MM.1S (cell line): ENCODE measurements at regions not wholly inside any gene's neighbourhood (a gene's known extent, or its start where the extent isn't known, plus 50 kb on each side); places are given as distances from the start of the nearest gene placed in this dataset.

ENCODE experiments used
- DNase-seq: peaks from one replicate; pipeline ENCODE4 v3.0.0-alpha.2; 2015
- H2AFZ ChIP-seq: fragments of 300-600 bp; sonication (generic); 2 replicates; pipeline ENCODE4 v1.6.0; 2016; ENCODE audit warnings: antibody characterized with exemption, low read length
- H3F3A ChIP-seq: fragments of 300-600 bp; sonication (generic); 2 replicates; pipeline ENCODE4 v1.6.1; 2016; ENCODE audit warnings: mild to moderate bottlenecking, antibody characterized with exemption, low read length, moderate library complexity, mixed read lengths; ENCODE audit not compliant: insufficient read depth
- H3K27ac ChIP-seq: fragments of 300-600 bp; sonication (generic); 2 replicates; pipeline ENCODE4 v1.5.1; 2016; ENCODE audit warnings: mild to moderate bottlenecking, low read length
- H3K27me3 ChIP-seq: fragments of 300-600 bp; sonication (generic); replicated peaks from 2 replicates; pipeline ENCODE4 v1.6.0; 2016; ENCODE audit warnings: low read length; ENCODE audit not compliant: insufficient read depth
- H3K36me3 ChIP-seq: fragments of 300-600 bp; sonication (generic); replicated peaks from 2 replicates; pipeline ENCODE4 v1.6.1; 2016; ENCODE audit warnings: mild to moderate bottlenecking, low read length, mixed read lengths; ENCODE audit not compliant: insufficient read depth
- H3K4me1 ChIP-seq: fragments of 300-600 bp; sonication (generic); 2 replicates; pipeline ENCODE4 v1.6.1; 2016; ENCODE audit warnings: low read length, mixed read lengths
- H3K4me2 ChIP-seq: fragments of 300-600 bp; sonication (generic); 2 replicates; pipeline ENCODE4 v1.6.0; 2016; ENCODE audit warnings: low read depth, low read length
- H3K4me3 ChIP-seq: fragments of 300-600 bp; sonication (generic); 2 replicates; pipeline ENCODE4 v1.5.1; 2016; ENCODE audit warnings: low read length, mixed read lengths
- H3K79me2 ChIP-seq: fragments of 300-600 bp; sonication (generic); 2 replicates; pipeline ENCODE4 v1.6.1; 2016; ENCODE audit warnings: mixed run types, low read length, mixed read lengths
- H3K9ac ChIP-seq: fragments of 300-600 bp; sonication (generic); 2 replicates; pipeline ENCODE4 v1.6.1; 2016; ENCODE audit warnings: low read length, mixed read lengths
- H3K9me2 ChIP-seq: fragments of 300-600 bp; sonication (generic); replicated peaks from 2 replicates; pipeline ENCODE4 v1.6.1; 2016; ENCODE audit warnings: mild to moderate bottlenecking, low read length, mixed read lengths; ENCODE audit not compliant: insufficient read depth
- H3K9me3 ChIP-seq: fragments of 300-600 bp; sonication (generic); replicated peaks from 2 replicates; pipeline ENCODE4 v1.6.1; 2016; ENCODE audit warnings: mild to moderate bottlenecking, low read length, mixed read lengths; ENCODE audit not compliant: insufficient read depth
- H4K20me1 ChIP-seq: fragments of 300-600 bp; sonication (generic); 2 replicates; pipeline ENCODE4 v1.6.1; 2016; ENCODE audit warnings: mild to moderate bottlenecking, low read length, moderate library complexity, mixed read lengths; ENCODE audit not compliant: insufficient read depth
- EZH2 ChIP-seq: fragments of 300-600 bp; sonication (generic); optimal IDR thresholded peaks from 2 replicates; pipeline ENCODE3; 2017; ENCODE audit warnings: low read depth, mild to moderate bottlenecking, antibody characterized with exemption, low read length, mixed read lengths
- EZH2phosphoT487 ChIP-seq: fragments of 300-600 bp; sonication (generic); IDR thresholded peaks from 2 replicates; pipeline ENCODE4 v1.6.1; 2018; ENCODE audit warnings: antibody characterized with exemption, low read length
- TF ChIP-seq, protein P1 (sequence below): fragments of 300-600 bp; sonication (generic); IDR thresholded peaks from 2 replicates; pipeline ENCODE4 v1.5.1; 2016; ENCODE audit warnings: antibody characterized with exemption, low read length, mixed read lengths

DNA sequence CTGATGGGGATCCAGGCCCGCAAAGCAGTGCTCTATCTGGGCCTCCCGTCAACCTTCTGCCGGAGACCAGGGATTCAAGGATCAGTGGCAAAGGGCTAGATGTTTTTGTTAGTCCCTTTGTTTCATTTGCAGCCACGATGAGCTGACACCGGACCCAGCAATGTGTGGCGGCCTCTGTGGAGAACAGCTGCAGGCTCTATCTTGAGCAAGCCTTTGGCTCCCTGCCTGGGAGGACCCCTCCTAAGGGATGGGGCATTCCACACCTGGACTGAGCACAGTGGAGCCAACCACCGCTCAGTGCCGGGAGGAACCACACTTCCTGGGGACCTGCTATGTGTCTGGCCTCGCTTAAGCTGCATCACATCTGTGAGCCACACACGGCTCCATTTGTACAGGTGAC, 215.8 kb downstream of the RBFOX3 start:
- H3K4me2 ChIP-seq: no peak overlapping the region
- no peak overlapping the region for H2AFZ ChIP-seq
- H3K27me3 ChIP-seq: peaks cover 96% of the 10 kb centered on the region
- no peaks in the 10 kb centered on the region for H3K36me3 ChIP-seq
- H3K79me2 ChIP-seq: no peaks in the 10 kb centered on the region
- TF ChIP-seq, protein P1, sequence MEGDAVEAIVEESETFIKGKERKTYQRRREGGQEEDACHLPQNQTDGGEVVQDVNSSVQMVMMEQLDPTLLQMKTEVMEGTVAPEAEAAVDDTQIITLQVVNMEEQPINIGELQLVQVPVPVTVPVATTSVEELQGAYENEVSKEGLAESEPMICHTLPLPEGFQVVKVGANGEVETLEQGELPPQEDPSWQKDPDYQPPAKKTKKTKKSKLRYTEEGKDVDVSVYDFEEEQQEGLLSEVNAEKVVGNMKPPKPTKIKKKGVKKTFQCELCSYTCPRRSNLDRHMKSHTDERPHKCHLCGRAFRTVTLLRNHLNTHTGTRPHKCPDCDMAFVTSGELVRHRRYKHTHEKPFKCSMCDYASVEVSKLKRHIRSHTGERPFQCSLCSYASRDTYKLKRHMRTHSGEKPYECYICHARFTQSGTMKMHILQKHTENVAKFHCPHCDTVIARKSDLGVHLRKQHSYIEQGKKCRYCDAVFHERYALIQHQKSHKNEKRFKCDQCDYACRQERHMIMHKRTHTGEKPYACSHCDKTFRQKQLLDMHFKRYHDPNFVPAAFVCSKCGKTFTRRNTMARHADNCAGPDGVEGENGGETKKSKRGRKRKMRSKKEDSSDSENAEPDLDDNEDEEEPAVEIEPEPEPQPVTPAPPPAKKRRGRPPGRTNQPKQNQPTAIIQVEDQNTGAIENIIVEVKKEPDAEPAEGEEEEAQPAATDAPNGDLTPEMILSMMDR: no peak
- TF ChIP-seq EZH2: no peak
- no peak for TF ChIP-seq EZH2phosphoT487
- no peaks in the 10 kb centered on the region for H4K20me1 ChIP-seq
- H3K9ac ChIP-seq: no peak overlapping the region
- no peaks in the 10 kb centered on the region for H3K9me3 ChIP-seq
- H3K4me1 ChIP-seq: no peaks in the 10 kb centered on the region
- no peaks in the 10 kb centered on the region for H3K9me2 ChIP-seq
- no peaks in the 10 kb centered on the region for H3F3A ChIP-seq
- no peak overlapping the region for H3K27ac ChIP-seq
- DNase-seq: no peak
- H3K4me3 ChIP-seq: no peak overlapping the region

DNA sequence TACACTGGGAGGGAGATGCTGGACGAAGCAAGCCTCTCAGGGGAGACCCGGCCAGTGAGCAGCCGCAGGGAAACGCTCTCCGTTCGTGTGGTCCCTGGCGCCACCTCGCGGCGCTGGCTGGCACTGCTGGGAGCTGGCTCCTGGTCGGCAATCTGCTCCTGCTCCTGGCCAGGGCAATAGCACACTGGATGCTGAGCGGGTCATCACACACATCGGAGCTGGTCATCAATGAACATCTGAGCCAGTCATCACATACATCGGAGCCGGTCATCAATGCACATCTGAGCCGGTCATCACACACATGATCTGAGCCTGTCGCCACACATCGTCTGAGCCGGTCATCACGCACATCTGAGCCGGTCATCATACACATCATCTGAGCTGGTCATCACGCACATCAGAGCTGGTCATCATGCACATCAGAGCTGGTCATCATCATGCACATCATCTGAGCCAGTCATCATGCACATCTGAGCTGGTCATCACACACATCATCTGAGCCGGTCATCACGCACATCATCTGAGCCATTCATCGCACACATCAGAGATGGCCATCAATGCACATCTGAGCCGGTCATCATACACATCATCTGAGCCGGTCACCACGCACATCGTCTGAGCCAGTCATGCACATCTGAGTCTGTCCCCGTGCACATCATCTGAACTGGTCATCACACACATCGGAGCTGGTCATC, 217.3 kb downstream of the RBFOX3 start:
- H3K4me1 ChIP-seq: no peaks in the 10 kb centered on the region
- peaks cover 96% of the 10 kb centered on the region for H3K27me3 ChIP-seq
- peak; percentile 64 for DNase-seq
- H2AFZ ChIP-seq: no peak overlapping the region
- H3K79me2 ChIP-seq: no peaks in the 10 kb centered on the region
- no peaks in the 10 kb centered on the region for H3F3A ChIP-seq
- no peak overlapping the region for H3K27ac ChIP-seq
- no peaks in the 10 kb centered on the region for H3K9me2 ChIP-seq
- no peaks in the 10 kb centered on the region for H3K36me3 ChIP-seq
- no peaks in the 10 kb centered on the region for H4K20me1 ChIP-seq
- no peak overlapping the region for H3K9ac ChIP-seq
- no peak overlapping the region for H3K4me2 ChIP-seq
- no peak overlapping the region for H3K4me3 ChIP-seq
- TF ChIP-seq, protein P1: peak; percentile 94
- TF ChIP-seq EZH2 (no peak), EZH2phosphoT487 (no peak)
- no peaks in the 10 kb centered on the region for H3K9me3 ChIP-seq

DNA sequence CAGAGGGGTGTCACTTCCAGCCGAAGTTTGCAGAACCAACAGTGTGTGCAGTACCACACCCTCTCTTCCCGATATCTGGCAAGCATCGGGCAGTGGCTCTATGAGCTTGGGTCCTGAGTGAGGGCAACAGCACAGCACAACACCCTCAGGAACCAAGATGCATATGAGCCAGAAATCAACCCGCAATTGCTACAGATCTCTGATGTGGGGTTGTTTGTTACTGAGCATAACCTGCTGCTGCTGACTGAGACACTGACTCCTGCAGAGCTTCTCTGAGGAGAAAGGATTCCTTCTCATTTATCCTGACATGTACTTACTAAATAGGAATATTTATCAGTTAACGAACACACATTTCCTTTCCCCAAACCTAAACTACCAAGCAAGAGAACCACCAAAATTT, 218.3 kb downstream of the RBFOX3 start:
- TF ChIP-seq EZH2phosphoT487 (no peak), EZH2 (no peak)
- TF ChIP-seq, protein P1: no peak
- Histone ChIP-seq H3K79me2 (no peaks in the 10 kb centered on the region), H3K9me2 (no peaks in the 10 kb centered on the region), H3K27ac (no peak overlapping the region), H2AFZ (no peak overlapping the region), H3K4me2 (no peak overlapping the region), H3F3A (no peaks in the 10 kb centered on the region), H3K27me3 (peaks cover 96% of the 10 kb centered on the region), H3K9ac (no peak overlapping the region), H3K4me1 (no peaks in the 10 kb centered on the region), H4K20me1 (no peaks in the 10 kb centered on the region), H3K4me3 (no peak overlapping the region), H3K36me3 (no peaks in the 10 kb centered on the region), H3K9me3 (no peaks in the 10 kb centered on the region)
- DNase-seq: no peak
